Activated CD4-positive, alpha-beta memory T cell treated with anti-CD3 and anti-CD28 coated beads for 36 hours (primary cell): ENCODE measurements at regions not wholly inside any gene's neighbourhood (a gene's known extent, or its start where the extent isn't known, plus 50 kb on each side); places are given as distances from the start of the nearest gene placed in this dataset.
A peak's percentile ranks its signal among the peaks of the same experiment; 100 is the strongest.

Experiments used
- CTCF ChIA-PET: fragments of 350-600 bp; sonication (Branson Sonifier 250); formaldehyde crosslinking; loops from one replicate; lab custom pipeline; 2021; ENCODE audit warnings: antibody characterized with exemption, inconsistent platforms; lab: Charles Lee
- POLR2A ChIA-PET: fragments of 350-600 bp; sonication (Branson Sonifier 250); formaldehyde crosslinking; loops from one replicate; lab custom pipeline; 2021; ENCODE audit warnings: antibody characterized with exemption; lab: Charles Lee
- DNase-seq: peaks from one replicate; pipeline ENCODE4 v3.0.0-alpha.2; 2020
- H3K27ac Mint-ChIP-seq: one replicate; pipeline ENCODE4 v1.8.0; 2021; ENCODE audit warnings: mixed read lengths
- H3K27me3 Mint-ChIP-seq: one replicate; pipeline ENCODE4 v1.8.0; 2021; ENCODE audit warnings: mixed read lengths
- H3K36me3 Mint-ChIP-seq: one replicate; pipeline ENCODE4 v1.8.0; 2021; ENCODE audit warnings: mixed read lengths
- H3K4me1 Mint-ChIP-seq: one replicate; pipeline ENCODE4 v1.8.0; 2021; ENCODE audit warnings: low read depth, mixed read lengths
- H3K4me3 Mint-ChIP-seq: one replicate; pipeline ENCODE4 v1.8.0; 2021; ENCODE audit warnings: mild to moderate bottlenecking, mixed read lengths
- H3K9me3 Mint-ChIP-seq: one replicate; pipeline ENCODE4 v1.8.0; 2021; ENCODE audit warnings: mixed read lengths
- intact Hi-C: fragments of 100-400 bp; cut with micrococcal nuclease; formaldehyde crosslinking; loops from one replicate; pipeline ENCODE4 v1.15.1; 2023

GRCh38 chr20:50286174-50286511 is 95.5 kb downstream of the CEBPB start:
- peak overlapping the region; percentile 84 for H3K27ac Mint-ChIP-seq
- H3K9me3 Mint-ChIP-seq = no peaks in the 10 kb centered on the region
- H3K4me1 Mint-ChIP-seq = peaks cover 34% of the 10 kb centered on the region
- H3K4me3 Mint-ChIP-seq = no peak overlapping the region
- intact Hi-C loops = loop anchor here (5.0 kb wide), 1 partner anchor 94 kb away; the partner anchor contains the start of gene CEBPB
- CTCF ChIA-PET = interaction anchor here (2.2 kb wide), 1 partner anchor 53 kb away, joined by 11 read pairs; no protein-coding TSS in a partner anchor
- POLR2A ChIA-PET = interaction anchor here (1.1 to 2.5 kb wide), 3 partner anchors 53 to 94 kb away, joined by 3 to 26 read pairs (median 3); no protein-coding TSS in a partner anchor
- peaks cover 5% of the 10 kb centered on the region for H3K27me3 Mint-ChIP-seq
- H3K36me3 Mint-ChIP-seq = no peaks in the 10 kb centered on the region
- DNase-seq = peak; percentile 28

- intact Hi-C loops = loop anchor here (5.0 kb wide), 1 partner anchor 94 kb away; the partner anchor contains the start of gene CEBPB
- Mint-ChIP-seq H3K27ac (peak overlapping the region; percentile 84), H3K9me3 (no peaks in the 10 kb centered on the region), H3K27me3 (peaks cover 5% of the 10 kb centered on the region), H3K4me3 (no peak overlapping the region), H3K4me1 (peaks cover 34% of the 10 kb centered on the region), H3K36me3 (no peaks in the 10 kb centered on the region)
- ChIA-PET CTCF (interaction anchor here (0.6 kb wide), 1 partner anchor 693 kb away, joined by 4 read pairs; no protein-coding TSS in a partner anchor), POLR2A (interaction anchor here (0.7 kb wide), 1 partner anchor 11 kb away, joined by 6 read pairs; no protein-coding TSS in a partner anchor)
- DNase-seq = peak; percentile 63
These were observed 96.0 kb downstream of the CEBPB start for GRCh38 chr20:50286609-50287008.

- POLR2A ChIA-PET = no interaction called here
- CTCF ChIA-PET = no interaction called here
- Mint-ChIP-seq H3K4me3 (no peak overlapping the region), H3K27me3 (peaks cover 5% of the 10 kb centered on the region), H3K27ac (no peak overlapping the region), H3K36me3 (no peaks in the 10 kb centered on the region), H3K9me3 (no peaks in the 10 kb centered on the region), H3K4me1 (peaks cover 34% of the 10 kb centered on the region)
- intact Hi-C loops = loop anchor here (5.0 kb wide), 1 partner anchor 95 kb away; the partner anchor contains the start of gene CEBPB
- DNase-seq = no peak
These were observed 96.9 kb downstream of the CEBPB start for GRCh38 chr20:50287512-50287911.

- Mint-ChIP-seq H3K27ac (no peak overlapping the region), H3K36me3 (no peaks in the 10 kb centered on the region), H3K4me3 (no peak overlapping the region), H3K4me1 (peaks cover 29% of the 10 kb centered on the region), H3K27me3 (peaks cover 5% of the 10 kb centered on the region), H3K9me3 (no peaks in the 10 kb centered on the region)
- ChIA-PET CTCF (no interaction called here), POLR2A (no interaction called here)
- intact Hi-C loops = loop anchor here (5.0 kb wide), 1 partner anchor 96 kb away; the partner anchor contains the start of gene CEBPB
- DNase-seq = no peak
These were observed 97.5 kb downstream of the CEBPB start for GRCh38 chr20:50288128-50288623.

GRCh38 chr20:50289581-50289980 is 99.0 kb downstream of the CEBPB start:
- no peak for DNase-seq
- Mint-ChIP-seq H3K9me3 (no peaks in the 10 kb centered on the region), H3K4me1 (peaks cover 22% of the 10 kb centered on the region), H3K27ac (no peak overlapping the region), H3K36me3 (no peaks in the 10 kb centered on the region), H3K4me3 (no peak overlapping the region), H3K27me3 (peaks cover 5% of the 10 kb centered on the region)
- ChIA-PET CTCF (no interaction called here), POLR2A (no interaction called here)
- intact Hi-C loops = loop anchor here (5.0 kb wide), 1 partner anchor 97 kb away; the partner anchor contains the start of gene CEBPB

GRCh38 chr20:50290112-50290511 is 99.5 kb downstream of the CEBPB start:
- Mint-ChIP-seq H3K27ac (no peak overlapping the region), H3K9me3 (no peaks in the 10 kb centered on the region), H3K36me3 (no peaks in the 10 kb centered on the region), H3K4me1 (peaks cover 19% of the 10 kb centered on the region), H3K27me3 (peaks cover 5% of the 10 kb centered on the region), H3K4me3 (no peak overlapping the region)
- no peak for DNase-seq
- ChIA-PET CTCF (no interaction called here), POLR2A (no interaction called here)
- intact Hi-C loops = no loop called here

- Mint-ChIP-seq H3K27ac (no peak overlapping the region), H3K4me1 (peaks cover 12% of the 10 kb centered on the region), H3K36me3 (no peaks in the 10 kb centered on the region), H3K4me3 (no peak overlapping the region), H3K9me3 (no peaks in the 10 kb centered on the region), H3K27me3 (peaks cover 5% of the 10 kb centered on the region)
- POLR2A ChIA-PET = no interaction called here
- intact Hi-C loops = no loop called here
- no peak for DNase-seq
- CTCF ChIA-PET = no interaction called here
These were observed 100.2 kb downstream of the CEBPB start for GRCh38 chr20:50290808-50291207.

- POLR2A ChIA-PET = no interaction called here
- H3K27me3 Mint-ChIP-seq = peaks cover 5% of the 10 kb centered on the region
- CTCF ChIA-PET = no interaction called here
- no peaks in the 10 kb centered on the region for H3K9me3 Mint-ChIP-seq
- no peaks in the 10 kb centered on the region for H3K36me3 Mint-ChIP-seq
- H3K4me1 Mint-ChIP-seq = peaks cover 5% of the 10 kb centered on the region
- DNase-seq = no peak
- intact Hi-C loops = no loop called here
- no peak overlapping the region for H3K27ac Mint-ChIP-seq
- H3K4me3 Mint-ChIP-seq = no peak overlapping the region
These were observed 100.8 kb downstream of the CEBPB start for GRCh38 chr20:50291254-50292078.

- intact Hi-C loops = no loop called here
- ChIA-PET POLR2A (no interaction called here), CTCF (no interaction called here)
These were observed 101.5 kb downstream of the CEBPB start for GRCh38 chr20:50292079-50292590.

GRCh38 chr20:50292591-50293283 is 102.1 kb downstream of the CEBPB start:
- ChIA-PET POLR2A (no interaction called here), CTCF (interaction anchor here (1.2 kb wide), 1 partner anchor 171 kb away, joined by 3 read pairs; no protein-coding TSS in a partner anchor)
- H3K9me3 Mint-ChIP-seq = no peaks in the 10 kb centered on the region
- H3K27me3 Mint-ChIP-seq = peaks cover 5% of the 10 kb centered on the region
- no peaks in the 10 kb centered on the region for H3K36me3 Mint-ChIP-seq
- intact Hi-C loops = no loop called here
- no peak overlapping the region for H3K4me3 Mint-ChIP-seq
- peak; percentile 57 for DNase-seq
- no peak overlapping the region for H3K27ac Mint-ChIP-seq
- H3K4me1 Mint-ChIP-seq = peaks cover 7% of the 10 kb centered on the region

More at GRCh38 chr20:50292079-50292590, 101.5 kb downstream of the CEBPB start:
- Mint-ChIP-seq H3K36me3 (no peaks in the 10 kb centered on the region), H3K4me1 (peaks cover 2% of the 10 kb centered on the region), H3K27me3 (peaks cover 5% of the 10 kb centered on the region), H3K27ac (no peak overlapping the region), H3K9me3 (no peaks in the 10 kb centered on the region), H3K4me3 (no peak overlapping the region)
- DNase-seq = no peak

GRCh38 chr20:50293284-50294139 is 102.9 kb downstream of the CEBPB start:
- Mint-ChIP-seq H3K27me3 (peaks cover 5% of the 10 kb centered on the region), H3K9me3 (no peaks in the 10 kb centered on the region), H3K4me3 (no peak overlapping the region), H3K36me3 (no peaks in the 10 kb centered on the region), H3K4me1 (peaks cover 15% of the 10 kb centered on the region), H3K27ac (no peak overlapping the region)
- ChIA-PET CTCF (interaction anchor here (1.2 kb wide), 1 partner anchor 170 kb away, joined by 3 read pairs; no protein-coding TSS in a partner anchor), POLR2A (no interaction called here)
- intact Hi-C loops = no loop called here
- DNase-seq = no peak
